ENCODE measurements at regions not wholly inside any gene's neighbourhood (a gene's known extent, or its start where the extent isn't known, plus 50 kb on each side); places are given as distances from the start of the nearest gene placed in this dataset.
"Not testable (repeated sequence)": the region's sequence is repeated elsewhere in the genome, so short reads cannot be mapped to it uniquely, and the experiment has no call there.

- Mint-ChIP-seq H3K4me3 (ENCODE audit: unreplicated experiment) (peak overlapping the region; percentile 4), H3K9me3 (ENCODE audit: unreplicated experiment) (peaks cover 2% of the 10 kb centered on the region), H3K36me3 (ENCODE audit: unreplicated experiment) (peaks cover 9% of the 10 kb centered on the region), H3K27ac (ENCODE audit: unreplicated experiment) (peak overlapping the region; percentile 14), H3K27me3 (ENCODE audit: unreplicated experiment) (peaks cover 3% of the 10 kb centered on the region), H3K4me1 (ENCODE audit: low read depth, unreplicated experiment) (peaks cover 27% of the 10 kb centered on the region)
- peak; percentile 66 for DNase-seq
- peak; percentile 83 for TF ChIP-seq CTCF (IDR thresholded peaks at IDR 0.05; ENCODE audit: partially characterized antibody, unreplicated experiment)
Observed at GRCh38 chr7:142438235-142438922, 180.5 kb upstream of the PRSS58 start.

- Mint-ChIP-seq H3K36me3 (ENCODE audit: unreplicated experiment) (peaks cover 9% of the 10 kb centered on the region), H3K27me3 (ENCODE audit: unreplicated experiment) (peaks cover 3% of the 10 kb centered on the region)
- no peak for DNase-seq
Observed at GRCh38 chr7:142437741-142438140, 179.9 kb upstream of the PRSS58 start.

GRCh38 chr7:142436601-142437000 lies 178.7 kb upstream of the PRSS58 start:
- H3K36me3 Mint-ChIP-seq (ENCODE audit: unreplicated experiment), result peaks cover 9% of the 10 kb centered on the region
- H3K27me3 Mint-ChIP-seq (ENCODE audit: unreplicated experiment), result peaks cover 3% of the 10 kb centered on the region
- TF ChIP-seq CTCF (IDR thresholded peaks at IDR 0.05; ENCODE audit: partially characterized antibody, unreplicated experiment), result no peak
- no peak for DNase-seq
- peaks cover 22% of the 10 kb centered on the region for H3K4me1 Mint-ChIP-seq (ENCODE audit: low read depth, unreplicated experiment)
- peaks cover 2% of the 10 kb centered on the region for H3K9me3 Mint-ChIP-seq (ENCODE audit: unreplicated experiment)
- no peak overlapping the region for H3K4me3 Mint-ChIP-seq (ENCODE audit: unreplicated experiment)
- no peak overlapping the region for H3K27ac Mint-ChIP-seq (ENCODE audit: unreplicated experiment)

More at GRCh38 chr7:142437741-142438140, 179.9 kb upstream of the PRSS58 start:
- H3K4me3 Mint-ChIP-seq (ENCODE audit: unreplicated experiment), result no peak overlapping the region
- H3K9me3 Mint-ChIP-seq (ENCODE audit: unreplicated experiment), result peaks cover 2% of the 10 kb centered on the region
- no peak overlapping the region for H3K27ac Mint-ChIP-seq (ENCODE audit: unreplicated experiment)
- TF ChIP-seq CTCF (IDR thresholded peaks at IDR 0.05; ENCODE audit: partially characterized antibody, unreplicated experiment), result no peak
- H3K4me1 Mint-ChIP-seq (ENCODE audit: low read depth, unreplicated experiment), result peaks cover 25% of the 10 kb centered on the region

- peaks cover 18% of the 10 kb centered on the region for H3K4me1 Mint-ChIP-seq (ENCODE audit: low read depth, unreplicated experiment)
- not testable (repeated sequence) for H3K36me3 Mint-ChIP-seq (ENCODE audit: unreplicated experiment)
Observed at GRCh38 chr7:142435606-142436005, 177.7 kb upstream of the PRSS58 start.

GRCh38 chr7:142434666-142435167 lies 176.9 kb upstream of the PRSS58 start:
- H3K27ac Mint-ChIP-seq (ENCODE audit: unreplicated experiment), result no peak overlapping the region
- peaks cover 2% of the 10 kb centered on the region for H3K9me3 Mint-ChIP-seq (ENCODE audit: unreplicated experiment)
- peaks cover 9% of the 10 kb centered on the region for H3K36me3 Mint-ChIP-seq (ENCODE audit: unreplicated experiment)
- no peak overlapping the region for H3K4me3 Mint-ChIP-seq (ENCODE audit: unreplicated experiment)
- no peak for TF ChIP-seq CTCF (IDR thresholded peaks at IDR 0.05; ENCODE audit: partially characterized antibody, unreplicated experiment)
- no peak for DNase-seq
- H3K4me1 Mint-ChIP-seq (ENCODE audit: low read depth, unreplicated experiment), result peaks cover 12% of the 10 kb centered on the region
- H3K27me3 Mint-ChIP-seq (ENCODE audit: unreplicated experiment), result peaks cover 3% of the 10 kb centered on the region

More at GRCh38 chr7:142435606-142436005, 177.7 kb upstream of the PRSS58 start:
- not testable (repeated sequence) for DNase-seq; H3K27me3 Mint-ChIP-seq (ENCODE audit: unreplicated experiment); H3K27ac Mint-ChIP-seq (ENCODE audit: unreplicated experiment); H3K4me3 Mint-ChIP-seq (ENCODE audit: unreplicated experiment); H3K9me3 Mint-ChIP-seq (ENCODE audit: unreplicated experiment)

GRCh38 chr7:142434133-142434532 lies 176.3 kb upstream of the PRSS58 start:
- H3K27ac Mint-ChIP-seq (ENCODE audit: unreplicated experiment); H3K27me3 Mint-ChIP-seq (ENCODE audit: unreplicated experiment); H3K9me3 Mint-ChIP-seq (ENCODE audit: unreplicated experiment); H3K4me3 Mint-ChIP-seq (ENCODE audit: unreplicated experiment); DNase-seq; H3K36me3 Mint-ChIP-seq (ENCODE audit: unreplicated experiment): not testable (repeated sequence)
- H3K4me1 Mint-ChIP-seq (ENCODE audit: low read depth, unreplicated experiment), result peaks cover 11% of the 10 kb centered on the region
